M059J (cell line): ENCODE measurements at regions not wholly inside any gene's neighbourhood (a gene's known extent, or its start where the extent isn't known, plus 50 kb on each side); places are given as distances from the start of the nearest gene placed in this dataset.
"Not testable (repeated sequence)": the region's sequence is repeated elsewhere in the genome, so short reads cannot be mapped to it uniquely, and the experiment has no call there.

Source experiments
- DNase-seq: peaks from one replicate; pipeline ENCODE4 v3.0.0-alpha.2; 2012; ENCODE audit warnings: low read depth

GRCh38 chr6:163886428-163886827 is 471.9 kb downstream of the QKI start:
- DNase-seq = no peak

GRCh38 chr6:163883984-163884383 is 469.5 kb downstream of the QKI start:
- no peak for DNase-seq

- no peak for DNase-seq
These were observed 464.2 kb downstream of the QKI start for GRCh38 chr6:163878698-163879097.

- DNase-seq = no peak
These were observed 463.5 kb downstream of the QKI start for GRCh38 chr6:163877877-163878639.

GRCh38 chr6:163876391-163876790 is 461.9 kb downstream of the QKI start:
- peak; percentile 5 for DNase-seq

- no peak for DNase-seq
These were observed 460.3 kb downstream of the QKI start for GRCh38 chr6:163874784-163875183.

GRCh38 chr6:163872335-163872734 is 457.8 kb downstream of the QKI start:
- DNase-seq = peak; percentile 23

- DNase-seq = no peak
These were observed 457.1 kb downstream of the QKI start for GRCh38 chr6:163871616-163872015.

GRCh38 chr6:163867518-163868292 is 453.2 kb downstream of the QKI start:
- DNase-seq = no peak

GRCh38 chr6:163866192-163866591 is 451.7 kb downstream of the QKI start:
- no peak for DNase-seq

GRCh38 chr6:163863565-163863964 is 449.0 kb downstream of the QKI start:
- no peak for DNase-seq

- no peak for DNase-seq
These were observed 448.2 kb downstream of the QKI start for GRCh38 chr6:163862701-163863100.

GRCh38 chr6:163861627-163862026 is 447.1 kb downstream of the QKI start:
- no peak for DNase-seq

- peak; percentile 9 for DNase-seq
These were observed 446.0 kb downstream of the QKI start for GRCh38 chr6:163860287-163861081.

GRCh38 chr6:163858870-163859269 is 444.4 kb downstream of the QKI start:
- DNase-seq = not testable (repeated sequence)

GRCh38 chr6:163857421-163857820 is 442.9 kb downstream of the QKI start:
- no peak for DNase-seq

GRCh38 chr6:163850874-163851273 is 436.4 kb downstream of the QKI start:
- no peak for DNase-seq

GRCh38 chr6:163844761-163845160 is 430.2 kb downstream of the QKI start:
- no peak for DNase-seq

- no peak for DNase-seq
These were observed 429.8 kb downstream of the QKI start for GRCh38 chr6:163844357-163844756.

- no peak for DNase-seq
These were observed 428.7 kb downstream of the QKI start for GRCh38 chr6:163843218-163843617.

- DNase-seq = no peak
These were observed 427.9 kb downstream of the QKI start for GRCh38 chr6:163842467-163842866.

GRCh38 chr6:163841733-163842132 is 427.2 kb downstream of the QKI start:
- no peak for DNase-seq
